Mesendoderm (in vitro differentiated cells): ENCODE measurements at regions not wholly inside any gene's neighbourhood (a gene's known extent, or its start where the extent isn't known, plus 50 kb on each side); places are given as distances from the start of the nearest gene placed in this dataset.

Experiments
- DNase-seq: peaks from one replicate; pipeline ENCODE4 v3.0.0; 2013
- H2AK5ac ChIP-seq: 2 replicates; pipeline ENCODE4 v1.6.1; 2013; ENCODE audit warnings: low read length, inconsistent platforms
- H2BK120ac ChIP-seq: 2 replicates; pipeline ENCODE4 v1.6.1; 2013; ENCODE audit warnings: low read depth, mild to moderate bottlenecking, low read length, moderate library complexity, mixed read lengths
- H2BK15ac ChIP-seq: replicated peaks from 2 replicates; pipeline ENCODE4 v1.6.1; 2013; ENCODE audit warnings: low read depth, mild to moderate bottlenecking, moderate library complexity
- H2BK5ac ChIP-seq: 2 replicates; pipeline ENCODE4 v1.6.1; 2013; ENCODE audit warnings: low read length, inconsistent platforms
- H3K18ac ChIP-seq: 2 replicates; pipeline ENCODE4 v1.6.1; 2013; ENCODE audit warnings: mild to moderate bottlenecking, low read length, mixed read lengths
- H3K23ac ChIP-seq: one replicate; pipeline ENCODE4 v1.6.1; 2013; ENCODE audit warnings: low read length
- H3K27ac ChIP-seq: 2 replicates; pipeline ENCODE4 v1.5.1; 2013; ENCODE audit warnings: low read depth, mild to moderate bottlenecking, inconsistent platforms, low read length, moderate library complexity
- H3K27me3 ChIP-seq: 2 replicates; pipeline ENCODE4 v1.6.1; 2013; ENCODE audit warnings: low read length, control low read depth, mild to moderate bottlenecking, inconsistent platforms; ENCODE audit not compliant: insufficient read depth, poor library complexity
- H3K36me3 ChIP-seq: 2 replicates; pipeline ENCODE4 v1.6.1; 2013; ENCODE audit warnings: low read length, inconsistent platforms; ENCODE audit not compliant: control insufficient read depth, insufficient read depth
- H3K4ac ChIP-seq: one replicate; pipeline ENCODE4 v1.6.1; 2013; ENCODE audit warnings: low read depth, mild to moderate bottlenecking, low read length, moderate library complexity
- H3K4me1 ChIP-seq: 2 replicates; pipeline ENCODE4 v1.6.1; 2013; ENCODE audit warnings: low read depth, low read length, inconsistent platforms; ENCODE audit not compliant: control insufficient read depth
- H3K4me2 ChIP-seq: 2 replicates; pipeline ENCODE4 v1.6.1; 2013; ENCODE audit warnings: low read length
- H3K4me3 ChIP-seq: 2 replicates; pipeline ENCODE4 v1.5.1; 2013; ENCODE audit warnings: mild to moderate bottlenecking, low read length
- H3K56ac ChIP-seq: one replicate; pipeline ENCODE4 v1.6.1; 2013; ENCODE audit warnings: low read length
- H3K79me1 ChIP-seq: 2 replicates; pipeline ENCODE4 v1.6.1; 2013; ENCODE audit warnings: low read length, inconsistent platforms
- H3K79me2 ChIP-seq: 2 replicates; pipeline ENCODE4 v1.6.1; 2013; ENCODE audit warnings: mild to moderate bottlenecking, low read length; ENCODE audit not compliant: control insufficient read depth, insufficient read depth
- H3K9ac ChIP-seq: 2 replicates; pipeline ENCODE4 v1.6.1; 2013; ENCODE audit warnings: low read length, inconsistent platforms
- H4K5ac ChIP-seq: one replicate; pipeline ENCODE4 v1.6.1; 2013; ENCODE audit warnings: low read length
- H4K8ac ChIP-seq: one replicate; pipeline ENCODE4 v1.6.1; 2013; ENCODE audit warnings: low read depth, mild to moderate bottlenecking, control low read depth, low read length, moderate library complexity
- WGBS: extraction: QIAGEN DNeasy Blood & Tissue Kit; methylation state at CpG from one replicate; pipeline ENCODE4 v1.1.7; 2013; ENCODE audit warnings: low lambda C conversion rate, missing lambda C conversion rate; ENCODE audit not compliant: insufficient coverage; ENCODE audit errors: extremely low coverage; 5-methylcytosine and 5-hydroxymethylcytosine counted together

DNA sequence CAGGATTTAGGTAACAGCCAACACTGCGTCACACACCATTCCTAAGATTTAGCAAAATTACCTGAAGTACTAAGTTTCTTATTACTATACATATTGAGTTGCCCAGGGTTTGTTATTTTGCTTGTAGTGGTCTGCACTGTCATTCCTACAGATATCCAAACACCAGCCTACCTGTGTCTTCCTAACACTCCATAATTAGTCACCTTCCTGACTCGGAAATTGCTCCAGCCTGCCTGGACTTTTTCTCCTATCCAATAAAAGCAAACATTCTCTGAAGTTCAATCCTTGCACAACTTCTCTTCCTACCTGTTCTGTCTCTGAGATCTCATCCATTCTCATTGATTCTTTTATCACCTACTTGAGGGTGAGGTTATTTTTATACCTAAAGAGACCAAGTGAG lies 243.9 kb downstream of the NR2F1-AS1 start:
- Histone ChIP-seq H3K4ac (no peak overlapping the region), H3K4me1 (no peaks in the 10 kb centered on the region), H2BK5ac (no peak overlapping the region), H3K36me3 (no peaks in the 10 kb centered on the region), H4K8ac (no peak overlapping the region), H3K56ac (no peak overlapping the region), H3K27me3 (no peaks in the 10 kb centered on the region), H3K4me2 (no peak overlapping the region), H3K79me1 (no peaks in the 10 kb centered on the region), H3K18ac (no peak overlapping the region), H4K5ac (no peak overlapping the region), H3K27ac (no peak overlapping the region), H3K4me3 (no peak overlapping the region), H3K9ac (no peak overlapping the region), H2BK15ac (no peak overlapping the region), H3K23ac (no peak overlapping the region), H2AK5ac (no peak overlapping the region), H2BK120ac (no peak overlapping the region), H3K79me2 (no peaks in the 10 kb centered on the region)
- no peak for DNase-seq
- WGBS = no CpG with 5 or more reads among the region's 2 CpGs

DNA sequence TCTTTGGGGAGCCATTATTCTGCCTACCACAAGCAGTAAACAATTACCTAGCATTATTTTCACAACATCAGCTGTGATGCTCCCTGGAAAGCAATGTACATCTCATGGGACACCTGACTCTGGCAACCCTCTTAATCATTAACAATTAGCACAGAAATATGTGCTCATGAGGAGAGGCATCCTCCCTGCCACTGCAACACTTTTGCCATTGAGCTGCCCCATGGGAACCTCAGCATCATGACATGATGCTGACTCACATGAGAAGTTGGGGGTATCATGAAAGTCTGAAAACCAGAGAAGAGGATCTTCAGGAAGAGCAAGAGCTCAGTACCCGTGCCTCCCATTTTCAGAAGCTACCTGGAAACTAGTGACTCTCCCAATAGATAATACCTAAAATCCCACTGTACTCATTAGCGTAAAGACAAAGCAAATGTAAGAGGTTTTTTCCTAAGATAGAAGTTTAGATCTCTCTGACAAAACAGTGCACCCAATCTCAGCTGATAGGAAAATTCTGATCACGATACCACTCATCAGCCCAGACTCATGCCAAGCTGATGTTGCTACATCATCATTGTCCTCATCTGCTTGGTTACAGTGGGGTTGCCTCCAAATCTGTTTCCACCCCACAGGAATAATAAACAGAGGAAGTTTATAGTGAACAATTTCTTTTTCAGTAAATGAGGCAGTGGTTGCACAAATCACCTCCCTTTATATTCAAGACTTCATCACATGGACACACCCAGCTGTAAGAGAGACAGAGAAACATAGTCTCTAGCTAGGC lies 244.5 kb downstream of the NR2F1-AS1 start:
- no CpG with 5 or more reads among the region's 3 CpGs for WGBS
- no peaks in the 10 kb centered on the region for H3K36me3 ChIP-seq
- no peak overlapping the region for H4K5ac ChIP-seq
- no peak overlapping the region for H4K8ac ChIP-seq
- H2AK5ac ChIP-seq = no peak overlapping the region
- H3K4me1 ChIP-seq = no peaks in the 10 kb centered on the region
- H2BK120ac ChIP-seq = no peak overlapping the region
- H3K79me2 ChIP-seq = no peaks in the 10 kb centered on the region
- no peak overlapping the region for H3K4ac ChIP-seq
- no peaks in the 10 kb centered on the region for H3K27me3 ChIP-seq
- H3K9ac ChIP-seq = no peak overlapping the region
- H3K27ac ChIP-seq = no peak overlapping the region
- H3K4me3 ChIP-seq = no peak overlapping the region
- DNase-seq = no peak
- H3K23ac ChIP-seq = no peak overlapping the region
- H2BK5ac ChIP-seq = no peak overlapping the region
- no peak overlapping the region for H3K18ac ChIP-seq
- H2BK15ac ChIP-seq = no peak overlapping the region
- no peak overlapping the region for H3K4me2 ChIP-seq
- no peak overlapping the region for H3K56ac ChIP-seq
- H3K79me1 ChIP-seq = no peaks in the 10 kb centered on the region

DNA sequence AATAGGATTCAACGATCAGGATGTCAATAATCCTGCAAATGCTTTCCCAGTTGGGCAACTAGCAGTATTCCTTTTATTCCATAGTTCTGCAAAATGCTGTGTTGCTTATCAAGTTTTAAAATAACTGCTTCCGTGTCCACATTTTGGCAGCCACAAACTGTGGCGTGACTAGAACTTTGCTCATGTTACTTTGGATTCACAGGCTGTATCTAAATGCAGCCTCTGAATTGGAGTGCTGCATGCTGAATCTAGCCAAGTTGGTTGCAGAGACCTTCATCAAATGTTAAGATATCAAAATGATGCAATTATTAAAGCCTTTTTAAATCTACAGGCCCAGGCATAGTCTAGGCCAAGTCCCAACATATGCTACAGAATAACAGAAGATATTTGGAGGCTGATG lies 249.2 kb downstream of the NR2F1-AS1 start:
- H3K4ac ChIP-seq = no peak overlapping the region

DNA sequence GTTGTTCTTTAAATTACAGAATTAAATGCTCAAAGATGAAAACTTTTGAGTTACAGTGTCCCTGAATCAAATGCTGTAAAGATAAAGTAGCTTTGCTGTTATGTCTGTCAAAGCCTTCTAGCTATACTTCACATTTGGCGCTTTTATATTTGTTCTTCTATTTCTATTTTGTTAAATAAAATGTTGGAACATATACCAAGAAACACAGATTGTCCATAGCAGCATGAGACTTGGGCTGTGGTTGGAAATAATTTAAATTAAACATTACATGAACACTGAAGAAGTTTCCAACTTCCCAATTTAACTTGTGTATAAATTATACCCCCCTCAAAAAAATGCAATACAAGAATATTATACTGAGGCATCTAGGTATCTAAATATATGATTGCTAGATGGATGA lies 249.8 kb downstream of the NR2F1-AS1 start:
- Histone ChIP-seq H3K9ac (no peak overlapping the region), H3K4ac (no peak overlapping the region), H3K27ac (no peak overlapping the region), H3K36me3 (no peaks in the 10 kb centered on the region), H2BK120ac (no peak overlapping the region), H3K56ac (no peak overlapping the region), H3K4me3 (no peak overlapping the region), H3K79me2 (no peaks in the 10 kb centered on the region), H2BK5ac (no peak overlapping the region), H3K18ac (no peak overlapping the region), H3K27me3 (no peaks in the 10 kb centered on the region), H4K8ac (no peak overlapping the region), H3K23ac (no peak overlapping the region), H2BK15ac (no peak overlapping the region), H3K79me1 (no peaks in the 10 kb centered on the region), H2AK5ac (no peak overlapping the region), H3K4me1 (no peaks in the 10 kb centered on the region), H3K4me2 (no peak overlapping the region), H4K5ac (no peak overlapping the region)
- no CpG with 5 or more reads among the region's 1 CpG for WGBS
- DNase-seq = no peak

More for the DNA sequence above, 249.2 kb downstream of the NR2F1-AS1 start:
- Histone ChIP-seq H3K27ac (no peak overlapping the region), H3K4me1 (no peaks in the 10 kb centered on the region), H3K4me2 (no peak overlapping the region), H3K79me2 (no peaks in the 10 kb centered on the region), H3K27me3 (no peaks in the 10 kb centered on the region), H3K56ac (no peak overlapping the region), H3K23ac (no peak overlapping the region), H3K9ac (no peak overlapping the region), H2BK120ac (no peak overlapping the region), H3K79me1 (no peaks in the 10 kb centered on the region), H4K5ac (no peak overlapping the region), H3K4me3 (no peak overlapping the region), H3K18ac (no peak overlapping the region), H3K36me3 (no peaks in the 10 kb centered on the region), H2BK5ac (no peak overlapping the region), H2BK15ac (no peak overlapping the region), H2AK5ac (no peak overlapping the region), H4K8ac (no peak overlapping the region)
- WGBS = no CpG with 5 or more reads among the region's 3 CpGs
- DNase-seq = no peak

DNA sequence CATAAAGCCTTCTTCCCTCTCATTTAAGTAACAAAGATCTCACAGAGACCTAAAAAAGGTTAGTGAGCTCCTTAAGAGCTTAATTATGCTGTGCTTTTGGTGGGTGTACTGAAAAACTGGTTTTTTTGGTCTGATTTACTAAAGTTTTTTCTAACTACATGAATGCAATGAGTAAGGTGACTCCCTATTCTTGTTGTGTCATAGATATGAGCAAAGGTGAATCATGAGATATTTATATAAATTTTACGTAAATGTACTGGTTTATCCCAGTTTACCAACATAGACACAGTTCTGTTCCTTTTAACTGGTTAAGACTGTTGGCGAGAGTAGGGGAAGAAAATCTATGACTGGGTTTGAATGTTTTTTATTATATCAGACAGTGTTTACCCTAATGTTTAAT lies 250.5 kb downstream of the NR2F1-AS1 start:
- H4K5ac ChIP-seq = no peak overlapping the region
- no peaks in the 10 kb centered on the region for H3K27me3 ChIP-seq
- H2BK15ac ChIP-seq = no peak overlapping the region
- H4K8ac ChIP-seq = no peak overlapping the region
- H3K56ac ChIP-seq = no peak overlapping the region
- H3K9ac ChIP-seq = no peak overlapping the region
- H2AK5ac ChIP-seq = no peak overlapping the region
- no peak overlapping the region for H3K4me3 ChIP-seq
- no peaks in the 10 kb centered on the region for H3K79me1 ChIP-seq
- no peak overlapping the region for H3K27ac ChIP-seq
- no peaks in the 10 kb centered on the region for H3K36me3 ChIP-seq
- H3K79me2 ChIP-seq = no peaks in the 10 kb centered on the region
- no peak overlapping the region for H2BK5ac ChIP-seq
- no peak overlapping the region for H3K23ac ChIP-seq
- H3K4ac ChIP-seq = no peak overlapping the region
- H3K4me1 ChIP-seq = no peaks in the 10 kb centered on the region
- no CpG with 5 or more reads among the region's 2 CpGs for WGBS
- no peak for DNase-seq
- H3K4me2 ChIP-seq = no peak overlapping the region
- H2BK120ac ChIP-seq = no peak overlapping the region
- no peak overlapping the region for H3K18ac ChIP-seq

DNA sequence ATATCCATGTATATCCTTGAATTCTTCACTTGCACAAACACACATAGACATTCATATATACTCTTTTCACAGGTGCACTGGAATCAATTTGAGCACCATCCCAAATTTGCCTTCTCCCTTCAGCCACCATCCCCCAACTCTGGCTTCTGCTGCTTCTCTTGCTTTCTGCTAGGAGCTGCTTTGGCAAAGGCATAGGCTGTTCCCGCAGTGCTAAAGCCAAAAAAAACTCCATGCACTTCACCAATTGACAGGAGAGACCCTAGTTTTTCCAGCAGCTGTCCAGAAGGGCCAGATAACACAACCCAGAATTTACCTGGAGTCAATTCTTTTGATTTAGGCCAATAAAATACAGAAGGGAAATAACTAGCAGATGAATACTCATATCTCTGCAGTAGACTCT lies 251.3 kb downstream of the NR2F1-AS1 start:
- Histone ChIP-seq H2BK15ac (no peak overlapping the region), H2BK120ac (no peak overlapping the region), H3K27ac (no peak overlapping the region), H3K18ac (no peak overlapping the region), H4K8ac (no peak overlapping the region), H3K4me1 (no peaks in the 10 kb centered on the region), H2BK5ac (no peak overlapping the region), H3K36me3 (no peaks in the 10 kb centered on the region), H4K5ac (no peak overlapping the region), H3K4ac (no peak overlapping the region), H2AK5ac (no peak overlapping the region), H3K4me2 (no peak overlapping the region), H3K79me1 (no peaks in the 10 kb centered on the region), H3K56ac (no peak overlapping the region), H3K9ac (no peak overlapping the region), H3K27me3 (no peaks in the 10 kb centered on the region), H3K4me3 (no peak overlapping the region), H3K23ac (no peak overlapping the region), H3K79me2 (no peaks in the 10 kb centered on the region)
- WGBS = no CpG with 5 or more reads among the region's 1 CpG
- DNase-seq = no peak
